ENCODE measurements at regions not wholly inside any gene's neighbourhood (a gene's known extent, or its start where the extent isn't known, plus 50 kb on each side); places are given as distances from the start of the nearest gene placed in this dataset.

GRCh38 chr13:107477772-107478379 is 737.5 kb downstream of the LIG4 start:
- DNase-seq (ENCODE audit: low read depth in 2 of 2), result no peak

- DNase-seq (ENCODE audit: low read depth in 2 of 2), result no peak
Measured at GRCh38 chr13:107475753-107476453, 739.4 kb downstream of the LIG4 start.

DNA sequence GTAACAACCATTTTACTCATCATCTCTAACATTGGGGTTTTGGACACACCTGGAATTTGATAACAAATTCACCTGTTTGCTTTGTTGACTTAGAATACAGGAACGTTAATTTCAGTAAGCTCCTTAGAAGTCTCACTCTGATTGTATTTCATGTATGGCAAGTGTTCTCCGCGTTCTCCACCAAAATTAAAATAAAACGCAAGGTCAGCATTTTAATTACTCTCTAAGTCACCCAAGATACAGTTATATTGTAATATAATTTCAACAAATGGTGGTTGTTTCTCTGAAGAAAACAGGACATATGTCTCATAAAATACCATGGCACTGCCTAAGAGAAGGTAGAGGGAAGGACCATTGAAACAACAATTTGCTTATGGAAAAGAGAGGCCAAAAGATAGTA is 742.1 kb downstream of the LIG4 start:
- DNase-seq (ENCODE audit: low read depth in 2 of 2), result no peak

DNA sequence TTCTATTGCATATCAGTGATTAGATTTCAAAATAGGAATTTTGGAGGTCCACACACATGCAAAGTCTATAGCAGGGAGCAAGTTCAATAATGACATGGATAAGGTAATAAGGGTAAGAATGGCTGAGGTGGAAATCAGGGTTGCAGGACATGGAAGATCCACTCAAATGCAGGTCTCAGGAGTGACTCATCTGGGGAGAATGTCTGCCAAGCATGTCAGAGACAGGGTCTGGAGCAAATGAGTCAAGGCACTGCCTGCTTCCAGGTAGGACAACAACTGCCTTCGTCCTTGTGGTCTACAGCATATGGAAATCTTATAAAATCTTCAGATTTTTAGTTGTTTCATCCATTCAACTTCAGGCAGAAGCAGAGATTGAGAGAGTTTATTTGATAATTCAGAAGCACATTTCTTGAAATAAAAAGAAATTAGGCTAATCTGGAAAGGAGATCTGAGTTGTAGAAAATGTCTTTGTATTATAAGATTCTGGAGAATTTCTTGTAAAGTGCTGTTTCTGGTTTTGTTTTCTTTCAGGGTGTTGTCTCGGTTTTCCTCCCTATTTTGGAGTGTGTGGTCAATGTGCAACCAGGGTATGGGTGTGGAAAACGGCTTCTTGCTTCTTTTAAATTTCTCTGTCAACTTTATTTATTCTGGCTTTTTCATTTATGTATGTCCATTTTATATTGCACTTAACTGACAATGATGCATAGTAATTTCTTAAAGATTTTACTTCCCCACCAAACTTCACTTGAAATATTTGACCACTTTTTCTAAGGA is 748.8 kb downstream of the LIG4 start:
- no peak for DNase-seq (ENCODE audit: low read depth in 2 of 2)

- DNase-seq (ENCODE audit: low read depth in 2 of 2), result no peak
Measured at GRCh38 chr13:107462501-107462900, 752.8 kb downstream of the LIG4 start.

GRCh38 chr13:107461751-107462150 is 753.6 kb downstream of the LIG4 start:
- DNase-seq (ENCODE audit: low read depth in 2 of 2), result no peak

DNA sequence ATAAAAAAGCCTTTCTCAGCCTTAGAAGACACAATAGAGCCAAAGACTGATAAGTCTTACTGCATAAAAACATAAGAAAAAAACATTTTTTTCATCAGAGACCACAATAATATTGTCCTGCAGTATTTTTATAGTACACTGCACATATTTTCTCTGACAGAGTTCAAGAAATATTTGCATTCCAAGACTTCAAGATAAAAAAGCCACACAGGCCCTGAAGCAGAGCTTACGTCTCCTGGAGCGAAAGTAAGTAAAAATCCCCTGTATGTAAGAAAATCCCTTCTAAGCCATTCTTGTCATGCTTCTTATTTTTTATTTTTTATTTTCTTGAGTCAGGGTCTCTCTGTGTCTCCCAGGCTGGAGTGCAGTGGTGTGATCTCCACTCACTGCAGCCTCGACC is 755.9 kb downstream of the LIG4 start:
- no peak for DNase-seq (ENCODE audit: low read depth in 2 of 2)

DNA sequence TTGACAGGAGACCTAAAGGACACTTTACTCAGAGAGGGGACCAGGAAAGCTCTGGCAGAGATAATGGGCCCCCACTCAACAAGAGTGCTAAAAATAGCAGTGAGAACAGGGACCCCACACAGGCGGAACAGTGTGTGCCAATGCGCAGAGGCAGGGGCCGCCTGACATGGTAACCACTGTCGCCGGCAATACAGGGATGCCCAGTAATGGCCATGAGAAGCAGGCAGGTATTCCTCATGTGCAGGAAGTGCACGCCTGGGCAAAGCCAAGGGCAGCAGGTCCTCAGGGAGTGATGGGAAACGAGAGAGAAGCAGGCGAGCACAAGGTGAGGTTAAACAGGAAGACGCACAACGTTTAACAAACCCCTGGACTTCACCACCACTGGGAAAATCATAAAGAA is 757.1 kb downstream of the LIG4 start:
- no peak for DNase-seq (ENCODE audit: low read depth in 2 of 2)

- DNase-seq (ENCODE audit: low read depth in 2 of 2), result no peak
Measured at GRCh38 chr13:107457686-107458085, 757.6 kb downstream of the LIG4 start.

- no peak for DNase-seq (ENCODE audit: low read depth in 2 of 2)
Measured at GRCh38 chr13:107456431-107456830, 758.9 kb downstream of the LIG4 start.

- DNase-seq (ENCODE audit: low read depth in 2 of 2), result no peak
Measured at GRCh38 chr13:107452833-107453232, 762.5 kb downstream of the LIG4 start.

DNA sequence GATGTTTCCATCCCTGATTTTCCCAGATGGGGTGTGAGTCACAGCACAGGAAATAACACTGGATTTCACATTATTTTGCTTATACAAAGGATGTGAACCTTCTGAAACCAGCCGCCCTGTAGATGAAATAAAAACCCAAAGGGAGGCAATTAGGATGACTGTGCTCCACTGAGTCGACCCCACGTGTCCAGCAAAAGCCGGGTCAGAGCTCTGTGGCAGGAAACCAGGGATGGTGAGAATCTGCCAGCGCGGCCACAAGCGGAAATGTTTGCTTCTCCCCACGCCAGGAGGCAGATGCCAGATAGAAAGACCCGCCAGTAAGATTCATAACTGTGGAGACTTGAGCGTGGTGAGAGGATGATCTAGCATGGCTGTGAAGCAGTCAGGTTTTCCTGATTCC is 764.4 kb downstream of the LIG4 start:
- no peak for DNase-seq (ENCODE audit: low read depth in 2 of 2)

DNA sequence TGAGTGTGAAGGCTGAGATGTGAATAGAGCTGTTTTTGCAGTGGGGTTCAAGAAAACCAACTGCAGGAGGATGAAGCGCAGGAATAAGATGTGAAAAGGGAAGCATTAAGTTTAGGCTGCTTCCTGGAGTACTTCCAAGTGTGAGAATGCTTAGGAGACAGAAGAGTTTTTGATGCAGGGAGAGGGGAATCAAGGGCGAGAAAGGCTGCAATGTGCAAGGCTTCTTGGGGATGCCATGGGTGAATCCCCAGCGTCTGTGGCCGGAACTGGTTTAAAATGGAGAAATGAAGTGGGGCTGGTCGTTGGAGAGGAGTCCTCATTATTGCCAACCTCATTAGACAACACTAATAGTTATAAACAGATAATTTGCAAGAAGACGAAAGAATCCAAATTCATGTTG is 764.9 kb downstream of the LIG4 start:
- DNase-seq (ENCODE audit: low read depth in 2 of 2), result no peak

- no peak for DNase-seq (ENCODE audit: low read depth in 2 of 2)
Measured at GRCh38 chr13:107447591-107447990, 767.7 kb downstream of the LIG4 start.

GRCh38 chr13:107441279-107441678 is 774.1 kb downstream of the LIG4 start:
- no peak for DNase-seq (ENCODE audit: low read depth in 2 of 2)

DNA sequence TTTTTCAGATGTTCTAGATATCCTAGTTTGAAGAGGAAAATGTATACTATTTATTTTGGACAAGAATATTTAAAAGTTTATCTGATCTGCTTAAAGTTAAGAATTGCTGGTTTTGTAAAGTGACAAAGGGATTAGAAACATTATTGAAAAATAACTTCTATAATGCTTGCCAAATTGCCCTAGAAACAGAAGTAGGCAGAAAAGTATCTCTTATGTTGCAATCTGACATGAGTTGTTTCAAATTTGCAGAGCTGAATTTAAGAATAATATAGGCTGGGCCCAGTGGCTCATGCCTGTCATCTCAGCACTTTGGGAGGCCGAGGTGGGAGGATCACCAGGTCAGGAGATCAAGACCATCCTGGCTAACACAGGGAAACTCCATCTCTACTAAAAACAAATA is 777.1 kb downstream of the LIG4 start:
- no peak for DNase-seq (ENCODE audit: low read depth in 2 of 2)

DNA sequence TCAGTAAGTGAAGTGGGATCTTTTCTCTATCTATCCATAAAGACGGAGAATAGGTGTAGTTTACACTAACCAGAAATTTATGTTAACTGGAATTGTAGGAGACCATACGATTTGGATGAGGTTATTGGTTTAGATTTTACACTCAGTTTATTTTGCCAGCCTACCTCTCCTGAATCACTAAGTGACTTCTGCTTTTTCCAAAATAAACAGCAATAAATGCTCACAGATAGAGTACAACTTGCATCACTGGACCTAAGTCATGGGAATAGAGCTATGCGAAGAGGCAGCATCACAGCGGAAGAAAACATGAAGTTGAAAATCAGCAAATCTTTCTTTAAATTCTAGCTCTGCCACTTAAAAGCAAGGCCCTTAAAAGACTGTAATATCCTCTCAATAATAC is 781.0 kb downstream of the LIG4 start:
- DNase-seq (ENCODE audit: low read depth in 2 of 2), result no peak

- DNase-seq (ENCODE audit: low read depth in 2 of 2), result no peak
Measured at GRCh38 chr13:107427536-107427935, 787.8 kb downstream of the LIG4 start.

DNA sequence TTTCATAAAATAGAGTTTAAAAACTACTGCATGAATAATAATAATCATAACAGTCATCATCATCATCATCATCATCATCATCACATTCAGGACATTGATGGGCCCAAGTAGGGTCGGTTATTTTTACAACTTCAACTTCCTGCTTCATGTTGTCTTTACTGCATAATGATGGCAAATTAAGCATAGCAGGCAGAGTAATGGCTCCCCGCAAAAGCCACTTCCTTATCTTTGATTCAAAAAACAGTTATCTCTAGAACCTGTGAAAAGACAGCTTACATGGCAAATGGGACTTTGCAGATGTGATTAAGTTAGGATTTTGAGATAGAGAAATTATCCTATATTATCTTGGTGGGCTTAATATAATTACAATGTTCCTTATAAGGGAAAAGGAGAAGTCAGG is 792.9 kb downstream of the LIG4 start:
- no peak for DNase-seq (ENCODE audit: low read depth in 2 of 2)

GRCh38 chr13:107421951-107422350 is 793.4 kb downstream of the LIG4 start:
- DNase-seq (ENCODE audit: low read depth in 2 of 2), result no peak

DNA sequence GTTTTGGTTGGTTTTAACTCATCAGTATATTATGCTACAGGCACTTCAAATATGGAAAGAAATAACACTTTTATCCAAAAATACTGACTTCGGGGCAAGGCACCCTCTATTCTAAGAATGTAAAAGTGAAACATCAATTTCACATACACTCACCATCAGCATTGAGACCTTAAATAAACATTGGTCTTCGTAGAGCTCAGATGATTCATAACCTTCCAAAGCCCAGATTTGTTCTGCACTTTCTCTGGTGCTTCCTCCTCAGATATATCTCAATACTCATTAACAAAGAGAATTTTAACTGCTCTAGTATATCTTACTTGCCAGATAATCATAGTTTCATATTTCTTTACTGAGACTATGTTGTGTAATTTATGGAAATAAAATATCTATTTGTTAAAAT is 794.3 kb downstream of the LIG4 start:
- DNase-seq (ENCODE audit: low read depth in 2 of 2), result no peak

GRCh38 chr13:107413005-107413404 is 802.3 kb downstream of the LIG4 start:
- no peak for DNase-seq (ENCODE audit: low read depth in 2 of 2)

- DNase-seq (ENCODE audit: low read depth in 2 of 2), result no peak
Measured at GRCh38 chr13:107407074-107407473, 808.3 kb downstream of the LIG4 start.

Data from stimulated activated CD8-positive, alpha-beta memory T cell treated with anti-CD3 and anti-CD28 coated beads, Interleukin-7, amount 100 ng/mL, for 4 hours (primary cell).